GM06990 (cell line): ENCODE measurements at regions not wholly inside any gene's neighbourhood (a gene's known extent, or its start where the extent isn't known, plus 50 kb on each side); places are given as distances from the start of the nearest gene placed in this dataset.

ENCODE experiments used
- DNase-seq: peaks from one replicate; pipeline ENCODE4 v3.0.0-alpha.2; 2011; ENCODE audit not compliant: insufficient read length; ENCODE audit errors: extremely low read depth
- H3K27me3 ChIP-seq: replicated peaks from 2 replicates; pipeline ENCODE4 v1.6.0; 2011; ENCODE audit warnings: low read length; ENCODE audit not compliant: control insufficient read depth, insufficient read depth
- H3K36me3 ChIP-seq: 2 replicates; pipeline ENCODE4 v1.5.1; 2011; ENCODE audit warnings: low read length; ENCODE audit not compliant: control insufficient read depth, insufficient read depth
- H3K4me3 ChIP-seq: replicated peaks from 2 replicates; pipeline ENCODE4 v1.5.1; 2011; ENCODE audit warnings: low read depth, mild to moderate bottlenecking, control low read depth, low read length
- CTCF ChIP-seq: IDR thresholded peaks from 2 replicates; pipeline ENCODE4 v1.5.1; 2011; ENCODE audit warnings: low read length, control low read depth, mild to moderate bottlenecking, inconsistent platforms; ENCODE audit not compliant: insufficient read depth, poor library complexity, severe bottlenecking

GRCh38 chr7:94195201-94195600, 191.0 kb upstream of the BET1 start:
- no peak for TF ChIP-seq CTCF
- no peak for DNase-seq

GRCh38 chr7:94195813-94196212, 191.7 kb upstream of the BET1 start:
- Histone ChIP-seq H3K36me3 (no peaks in the 10 kb centered on the region), H3K27me3 (no peaks in the 10 kb centered on the region), H3K4me3 (no peak overlapping the region)
- DNase-seq, result no peak
- no peak for TF ChIP-seq CTCF

More at GRCh38 chr7:94195201-94195600, 191.0 kb upstream of the BET1 start:
- H3K27me3 ChIP-seq, result no peaks in the 10 kb centered on the region
- no peaks in the 10 kb centered on the region for H3K36me3 ChIP-seq
- H3K4me3 ChIP-seq, result no peak overlapping the region

- DNase-seq, result no peak
- Histone ChIP-seq H3K4me3 (no peak overlapping the region), H3K36me3 (no peaks in the 10 kb centered on the region), H3K27me3 (no peaks in the 10 kb centered on the region)
- TF ChIP-seq CTCF, result no peak
Observed at GRCh38 chr7:94205529-94205928, 189.2 kb upstream of the COL1A2 start.

- no peaks in the 10 kb centered on the region for H3K36me3 ChIP-seq
- no peak for DNase-seq
- TF ChIP-seq CTCF, result no peak
Observed at GRCh38 chr7:94206295-94206694, 188.4 kb upstream of the COL1A2 start.

GRCh38 chr7:94212160-94212559, 182.5 kb upstream of the COL1A2 start:
- no peaks in the 10 kb centered on the region for H3K36me3 ChIP-seq
- H3K4me3 ChIP-seq, result no peak overlapping the region
- DNase-seq, result no peak
- no peak for TF ChIP-seq CTCF
- H3K27me3 ChIP-seq, result no peaks in the 10 kb centered on the region

More at GRCh38 chr7:94206295-94206694, 188.4 kb upstream of the COL1A2 start:
- no peak overlapping the region for H3K4me3 ChIP-seq
- H3K27me3 ChIP-seq, result no peaks in the 10 kb centered on the region

GRCh38 chr7:94216944-94217461, 177.7 kb upstream of the COL1A2 start:
- no peak overlapping the region for H3K4me3 ChIP-seq
- no peaks in the 10 kb centered on the region for H3K27me3 ChIP-seq
- TF ChIP-seq CTCF, result no peak
- DNase-seq, result no peak
- no peaks in the 10 kb centered on the region for H3K36me3 ChIP-seq
